ENCODE measurements at regions not wholly inside any gene's neighbourhood (a gene's known extent, or its start where the extent isn't known, plus 50 kb on each side); places are given as distances from the start of the nearest gene placed in this dataset.

GRCh38 chr5:42875211-42875610 is 63.5 kb upstream of the SELENOP start:
- TF ChIP-seq, protein P1, sequence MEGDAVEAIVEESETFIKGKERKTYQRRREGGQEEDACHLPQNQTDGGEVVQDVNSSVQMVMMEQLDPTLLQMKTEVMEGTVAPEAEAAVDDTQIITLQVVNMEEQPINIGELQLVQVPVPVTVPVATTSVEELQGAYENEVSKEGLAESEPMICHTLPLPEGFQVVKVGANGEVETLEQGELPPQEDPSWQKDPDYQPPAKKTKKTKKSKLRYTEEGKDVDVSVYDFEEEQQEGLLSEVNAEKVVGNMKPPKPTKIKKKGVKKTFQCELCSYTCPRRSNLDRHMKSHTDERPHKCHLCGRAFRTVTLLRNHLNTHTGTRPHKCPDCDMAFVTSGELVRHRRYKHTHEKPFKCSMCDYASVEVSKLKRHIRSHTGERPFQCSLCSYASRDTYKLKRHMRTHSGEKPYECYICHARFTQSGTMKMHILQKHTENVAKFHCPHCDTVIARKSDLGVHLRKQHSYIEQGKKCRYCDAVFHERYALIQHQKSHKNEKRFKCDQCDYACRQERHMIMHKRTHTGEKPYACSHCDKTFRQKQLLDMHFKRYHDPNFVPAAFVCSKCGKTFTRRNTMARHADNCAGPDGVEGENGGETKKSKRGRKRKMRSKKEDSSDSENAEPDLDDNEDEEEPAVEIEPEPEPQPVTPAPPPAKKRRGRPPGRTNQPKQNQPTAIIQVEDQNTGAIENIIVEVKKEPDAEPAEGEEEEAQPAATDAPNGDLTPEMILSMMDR (conservative IDR thresholded peaks at IDR 0.05) = no peak
- TF ChIP-seq EZH2 (IDR thresholded peaks at IDR 0.05; ENCODE audit: low read depth) = no peak
